ENCODE measurements at regions not wholly inside any gene's neighbourhood (a gene's known extent, or its start where the extent isn't known, plus 50 kb on each side); places are given as distances from the start of the nearest gene placed in this dataset.

DNA sequence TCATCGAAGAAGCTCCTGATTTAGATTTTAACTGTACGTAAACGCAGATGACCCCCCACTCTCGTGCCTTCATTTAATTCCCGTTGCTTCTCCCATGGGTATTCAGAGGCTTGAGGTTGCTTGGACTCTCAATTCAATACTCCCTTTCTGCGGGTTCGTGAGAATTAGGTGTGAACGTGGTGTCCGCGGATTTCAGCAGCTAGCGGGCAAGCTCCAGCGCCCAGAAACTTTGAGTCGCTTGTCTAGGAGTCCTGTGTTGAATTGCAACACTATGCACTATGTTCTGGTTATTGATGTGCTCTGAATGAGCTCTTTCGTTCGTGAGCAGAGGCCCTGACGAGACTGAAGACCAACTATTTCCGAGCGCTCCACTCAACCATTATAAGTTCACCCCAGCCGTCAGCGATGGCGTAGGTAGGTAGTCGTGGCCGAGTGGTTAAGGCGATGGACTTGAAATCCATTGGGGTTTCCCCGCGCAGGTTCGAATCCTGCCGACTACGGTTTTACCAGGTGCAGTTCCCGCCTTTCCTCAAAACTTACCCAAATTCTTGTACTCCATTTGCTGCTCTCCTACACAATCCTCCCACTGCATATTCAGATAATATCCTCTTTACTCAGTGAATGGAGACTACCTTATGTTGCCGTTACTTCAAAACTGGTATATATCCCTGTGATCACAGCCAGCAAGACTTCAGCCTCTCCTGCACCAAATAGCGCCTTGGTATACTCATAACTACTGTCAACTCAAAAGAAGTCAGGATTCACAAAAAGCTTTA is 72.6 kb upstream of the ZNF184 start (continued):
- TF ChIP-seq, protein P1, sequence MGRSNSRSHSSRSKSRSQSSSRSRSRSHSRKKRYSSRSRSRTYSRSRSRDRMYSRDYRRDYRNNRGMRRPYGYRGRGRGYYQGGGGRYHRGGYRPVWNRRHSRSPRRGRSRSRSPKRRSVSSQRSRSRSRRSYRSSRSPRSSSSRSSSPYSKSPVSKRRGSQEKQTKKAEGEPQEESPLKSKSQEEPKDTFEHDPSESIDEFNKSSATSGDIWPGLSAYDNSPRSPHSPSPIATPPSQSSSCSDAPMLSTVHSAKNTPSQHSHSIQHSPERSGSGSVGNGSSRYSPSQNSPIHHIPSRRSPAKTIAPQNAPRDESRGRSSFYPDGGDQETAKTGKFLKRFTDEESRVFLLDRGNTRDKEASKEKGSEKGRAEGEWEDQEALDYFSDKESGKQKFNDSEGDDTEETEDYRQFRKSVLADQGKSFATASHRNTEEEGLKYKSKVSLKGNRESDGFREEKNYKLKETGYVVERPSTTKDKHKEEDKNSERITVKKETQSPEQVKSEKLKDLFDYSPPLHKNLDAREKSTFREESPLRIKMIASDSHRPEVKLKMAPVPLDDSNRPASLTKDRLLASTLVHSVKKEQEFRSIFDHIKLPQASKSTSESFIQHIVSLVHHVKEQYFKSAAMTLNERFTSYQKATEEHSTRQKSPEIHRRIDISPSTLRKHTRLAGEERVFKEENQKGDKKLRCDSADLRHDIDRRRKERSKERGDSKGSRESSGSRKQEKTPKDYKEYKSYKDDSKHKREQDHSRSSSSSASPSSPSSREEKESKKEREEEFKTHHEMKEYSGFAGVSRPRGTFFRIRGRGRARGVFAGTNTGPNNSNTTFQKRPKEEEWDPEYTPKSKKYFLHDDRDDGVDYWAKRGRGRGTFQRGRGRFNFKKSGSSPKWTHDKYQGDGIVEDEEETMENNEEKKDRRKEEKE (IDR thresholded peaks at IDR 0.05), result no peak
- TF ChIP-seq ZNF317 (CRISPR knock-in tag; IDR thresholded peaks at IDR 0.05) (peak; percentile 72; the same call in 1 of the 2 replicates), CBFB (CRISPR knock-in tag; IDR thresholded peaks at IDR 0.05) (no peak; the same call in 1 of the 2 replicates), ZNF816 (CRISPR knock-in tag; IDR thresholded peaks at IDR 0.05; ENCODE audit: borderline replicate concordance) (no peak), ZFX (CRISPR knock-in tag; IDR thresholded peaks at IDR 0.05; ENCODE audit: low read depth) (peak; percentile 51; the same call in 1 of the 2 replicates), YY1 (IDR thresholded peaks at IDR 0.05; ENCODE audit: insufficient read depth, insufficient replicate concordance, low read depth, low read length) (peak; percentile 74), ZBTB20 (CRISPR knock-in tag; IDR thresholded peaks at IDR 0.05; ENCODE audit: borderline replicate concordance, low read depth) (peak; percentile 87), ZBTB21 (CRISPR knock-in tag; IDR thresholded peaks at IDR 0.05) (peak; percentile 87), ZNF468 (CRISPR knock-in tag; IDR thresholded peaks at IDR 0.05) (no peak), SP2 (CRISPR knock-in tag; IDR thresholded peaks at IDR 0.05) (no peak), PAF1 (CRISPR knock-in tag; IDR thresholded peaks at IDR 0.05) (no peak), FOXK2 (IDR thresholded peaks at IDR 0.05) (no peak), SAFB2 (CRISPR knock-in tag; IDR thresholded peaks at IDR 0.05; ENCODE audit: borderline replicate concordance, low read depth) (no peak), ZC3H13 (CRISPR knock-in tag; IDR thresholded peaks at IDR 0.05) (no peak), IKZF1 (IDR thresholded peaks at IDR 0.05) (no peak), ARNT2 (CRISPR knock-in tag; IDR thresholded peaks at IDR 0.05; ENCODE audit: low read depth) (0 out of 2 replicates have a peak, but pooled peaks have one; percentile 40), HMG20B (CRISPR knock-in tag; conservative IDR thresholded peaks at IDR 0.05) (peak; percentile 52; the same call in 1 of the 2 replicates)
- TF ChIP-seq, protein P2, sequence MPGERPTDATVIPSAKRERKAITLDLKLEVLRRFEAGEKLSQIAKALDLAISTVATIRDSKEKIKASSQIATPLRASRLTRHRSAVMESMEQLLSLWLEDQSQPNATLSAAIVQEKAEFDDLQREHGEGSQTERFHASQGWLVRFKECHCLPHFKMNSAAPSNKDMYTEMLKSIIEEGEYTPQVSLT (CRISPR knock-in tag; IDR thresholded peaks at IDR 0.05; ENCODE audit: borderline replicate concordance, low read depth), result no peak
- TF ChIP-seq, protein P3, sequence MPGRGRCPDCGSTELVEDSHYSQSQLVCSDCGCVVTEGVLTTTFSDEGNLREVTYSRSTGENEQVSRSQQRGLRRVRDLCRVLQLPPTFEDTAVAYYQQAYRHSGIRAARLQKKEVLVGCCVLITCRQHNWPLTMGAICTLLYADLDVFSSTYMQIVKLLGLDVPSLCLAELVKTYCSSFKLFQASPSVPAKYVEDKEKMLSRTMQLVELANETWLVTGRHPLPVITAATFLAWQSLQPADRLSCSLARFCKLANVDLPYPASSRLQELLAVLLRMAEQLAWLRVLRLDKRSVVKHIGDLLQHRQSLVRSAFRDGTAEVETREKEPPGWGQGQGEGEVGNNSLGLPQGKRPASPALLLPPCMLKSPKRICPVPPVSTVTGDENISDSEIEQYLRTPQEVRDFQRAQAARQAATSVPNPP (CRISPR knock-in tag; IDR thresholded peaks at IDR 0.05), result peak; percentile 72; the same call in 1 of the 2 replicates
- TF ChIP-seq, protein P4, sequence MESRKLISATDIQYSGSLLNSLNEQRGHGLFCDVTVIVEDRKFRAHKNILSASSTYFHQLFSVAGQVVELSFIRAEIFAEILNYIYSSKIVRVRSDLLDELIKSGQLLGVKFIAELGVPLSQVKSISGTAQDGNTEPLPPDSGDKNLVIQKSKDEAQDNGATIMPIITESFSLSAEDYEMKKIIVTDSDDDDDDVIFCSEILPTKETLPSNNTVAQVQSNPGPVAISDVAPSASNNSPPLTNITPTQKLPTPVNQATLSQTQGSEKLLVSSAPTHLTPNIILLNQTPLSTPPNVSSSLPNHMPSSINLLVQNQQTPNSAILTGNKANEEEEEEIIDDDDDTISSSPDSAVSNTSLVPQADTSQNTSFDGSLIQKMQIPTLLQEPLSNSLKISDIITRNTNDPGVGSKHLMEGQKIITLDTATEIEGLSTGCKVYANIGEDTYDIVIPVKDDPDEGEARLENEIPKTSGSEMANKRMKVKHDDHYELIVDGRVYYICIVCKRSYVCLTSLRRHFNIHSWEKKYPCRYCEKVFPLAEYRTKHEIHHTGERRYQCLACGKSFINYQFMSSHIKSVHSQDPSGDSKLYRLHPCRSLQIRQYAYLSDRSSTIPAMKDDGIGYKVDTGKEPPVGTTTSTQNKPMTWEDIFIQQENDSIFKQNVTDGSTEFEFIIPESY (CRISPR knock-in tag; IDR thresholded peaks at IDR 0.05), result peak; percentile 47; the same call in 1 of the 2 replicates
- TF ChIP-seq, protein P5, sequence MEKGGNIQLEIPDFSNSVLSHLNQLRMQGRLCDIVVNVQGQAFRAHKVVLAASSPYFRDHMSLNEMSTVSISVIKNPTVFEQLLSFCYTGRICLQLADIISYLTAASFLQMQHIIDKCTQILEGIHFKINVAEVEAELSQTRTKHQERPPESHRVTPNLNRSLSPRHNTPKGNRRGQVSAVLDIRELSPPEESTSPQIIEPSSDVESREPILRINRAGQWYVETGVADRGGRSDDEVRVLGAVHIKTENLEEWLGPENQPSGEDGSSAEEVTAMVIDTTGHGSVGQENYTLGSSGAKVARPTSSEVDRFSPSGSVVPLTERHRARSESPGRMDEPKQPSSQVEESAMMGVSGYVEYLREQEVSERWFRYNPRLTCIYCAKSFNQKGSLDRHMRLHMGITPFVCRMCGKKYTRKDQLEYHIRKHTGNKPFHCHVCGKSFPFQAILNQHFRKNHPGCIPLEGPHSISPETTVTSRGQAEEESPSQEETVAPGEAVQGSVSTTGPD (CRISPR knock-in tag; IDR thresholded peaks at IDR 0.05), result peak; percentile 72; the same call in 1 of the 2 replicates
- TF ChIP-seq, protein P6, sequence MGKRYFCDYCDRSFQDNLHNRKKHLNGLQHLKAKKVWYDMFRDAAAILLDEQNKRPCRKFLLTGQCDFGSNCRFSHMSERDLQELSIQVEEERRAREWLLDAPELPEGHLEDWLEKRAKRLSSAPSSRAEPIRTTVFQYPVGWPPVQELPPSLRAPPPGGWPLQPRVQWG (CRISPR knock-in tag; IDR thresholded peaks at IDR 0.05; ENCODE audit: borderline replicate concordance, low read depth), result no peak

Measured in HepG2 (cell line).